ENCODE measurements at regions not wholly inside any gene's neighbourhood (a gene's known extent, or its start where the extent isn't known, plus 50 kb on each side); places are given as distances from the start of the nearest gene placed in this dataset.

DNA sequence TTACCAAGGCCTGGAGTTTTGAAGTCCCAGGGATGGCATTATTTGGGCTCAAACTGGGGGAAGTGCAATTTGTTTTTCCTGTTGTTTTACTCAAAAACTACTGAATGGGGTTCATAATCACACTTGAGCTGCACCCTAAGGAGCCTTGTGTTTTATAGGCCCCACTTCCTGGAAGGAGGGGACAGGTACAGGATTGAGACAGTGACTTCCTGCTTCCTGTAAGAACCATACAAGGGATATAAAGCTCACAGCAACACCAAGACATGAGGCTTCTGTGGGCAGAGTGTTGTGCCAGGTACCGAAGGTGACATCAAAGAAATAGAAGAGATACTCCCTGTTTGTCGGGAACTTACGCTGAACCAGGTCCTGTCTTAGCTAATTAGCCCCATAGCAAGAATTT is 70.4 kb upstream of the SKOR2 start:
- no peak for DNase-seq

DNA sequence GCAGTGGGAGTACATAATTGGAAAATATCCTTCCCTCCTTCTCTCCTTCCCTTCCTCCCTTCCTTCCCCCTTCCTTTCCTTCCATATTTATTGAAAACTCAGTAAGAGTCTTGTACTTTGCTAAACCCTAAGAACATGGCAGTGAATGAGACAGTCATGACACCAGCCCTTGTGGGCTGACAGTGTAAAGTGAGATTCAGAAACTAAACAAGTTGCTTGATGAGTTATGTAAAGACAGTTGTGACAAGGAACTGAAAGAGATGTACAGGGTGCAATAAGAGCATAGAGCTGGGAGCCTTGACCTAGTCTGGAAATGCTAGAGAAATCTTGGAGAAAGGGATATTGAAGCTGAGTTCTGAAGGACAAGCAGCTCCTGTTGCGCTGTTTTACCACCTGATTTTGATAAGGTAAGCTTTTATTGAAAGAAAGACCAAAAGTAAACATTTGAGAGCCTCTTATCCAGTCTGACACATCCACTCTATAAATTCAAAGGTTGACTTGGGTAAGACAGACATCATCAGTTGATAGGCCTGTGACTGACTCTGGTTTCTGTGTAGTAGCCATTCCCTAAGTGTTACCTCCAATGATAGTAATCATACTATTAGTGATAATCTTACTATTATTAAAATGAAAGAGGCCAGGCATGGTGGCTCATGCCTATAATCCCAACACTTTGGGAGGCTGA is 66.5 kb upstream of the SKOR2 start:
- no peak for DNase-seq

GRCh38 chr18:47316924-47317323 is 65.5 kb upstream of the SKOR2 start:
- no peak for DNase-seq

GRCh38 chr18:47313901-47314300 is 62.4 kb upstream of the SKOR2 start:
- DNase-seq, result no peak

DNA sequence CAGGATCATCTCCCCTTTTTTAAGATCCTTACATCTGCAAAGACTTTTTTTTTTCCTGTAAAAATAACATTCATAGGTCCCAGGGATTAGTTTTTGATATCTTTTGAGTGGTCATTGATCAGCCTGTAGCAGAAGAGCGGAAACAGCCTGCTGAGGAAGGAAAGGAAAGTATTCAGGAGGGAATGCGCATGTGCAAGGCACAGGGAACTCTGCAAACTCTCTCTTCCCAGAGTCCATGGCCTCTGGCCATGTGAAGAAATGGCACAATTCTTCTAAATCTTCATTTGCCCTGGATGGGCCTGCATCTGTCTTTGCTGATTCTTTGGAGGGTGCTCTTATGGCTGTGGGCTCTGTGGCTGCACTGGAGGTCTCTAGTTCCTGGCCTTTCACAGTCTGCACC is 60.1 kb upstream of the SKOR2 start:
- no peak for DNase-seq
